ENCODE measurements at regions not wholly inside any gene's neighbourhood (a gene's known extent, or its start where the extent isn't known, plus 50 kb on each side); places are given as distances from the start of the nearest gene placed in this dataset.

- no peaks in the 10 kb centered on the region for H3K36me3 ChIP-seq
- H3K27ac ChIP-seq, result no peak overlapping the region
- DNase-seq, result no peak
- TF ChIP-seq, protein P1, sequence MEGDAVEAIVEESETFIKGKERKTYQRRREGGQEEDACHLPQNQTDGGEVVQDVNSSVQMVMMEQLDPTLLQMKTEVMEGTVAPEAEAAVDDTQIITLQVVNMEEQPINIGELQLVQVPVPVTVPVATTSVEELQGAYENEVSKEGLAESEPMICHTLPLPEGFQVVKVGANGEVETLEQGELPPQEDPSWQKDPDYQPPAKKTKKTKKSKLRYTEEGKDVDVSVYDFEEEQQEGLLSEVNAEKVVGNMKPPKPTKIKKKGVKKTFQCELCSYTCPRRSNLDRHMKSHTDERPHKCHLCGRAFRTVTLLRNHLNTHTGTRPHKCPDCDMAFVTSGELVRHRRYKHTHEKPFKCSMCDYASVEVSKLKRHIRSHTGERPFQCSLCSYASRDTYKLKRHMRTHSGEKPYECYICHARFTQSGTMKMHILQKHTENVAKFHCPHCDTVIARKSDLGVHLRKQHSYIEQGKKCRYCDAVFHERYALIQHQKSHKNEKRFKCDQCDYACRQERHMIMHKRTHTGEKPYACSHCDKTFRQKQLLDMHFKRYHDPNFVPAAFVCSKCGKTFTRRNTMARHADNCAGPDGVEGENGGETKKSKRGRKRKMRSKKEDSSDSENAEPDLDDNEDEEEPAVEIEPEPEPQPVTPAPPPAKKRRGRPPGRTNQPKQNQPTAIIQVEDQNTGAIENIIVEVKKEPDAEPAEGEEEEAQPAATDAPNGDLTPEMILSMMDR (IDR thresholded peaks at IDR 0.05), result no peak
- no peaks in the 10 kb centered on the region for H3K4me1 ChIP-seq
- intact Hi-C loops (cut with DNase I; ENCODE audit: low total_unique reads), result no loop called here
- H3K4me3 ChIP-seq, result no peak overlapping the region
- no peaks in the 10 kb centered on the region for H3K9me3 ChIP-seq
- H3K27me3 ChIP-seq, result no peaks in the 10 kb centered on the region
Observed at GRCh38 chr15:85313339-85313738, 67.1 kb upstream of the AKAP13 start.

GRCh38 chr15:85314146-85314545 is 66.3 kb upstream of the AKAP13 start:
- intact Hi-C loops (cut with DNase I; ENCODE audit: low total_unique reads), result no loop called here

GRCh38 chr15:85314633-85315032 is 65.8 kb upstream of the AKAP13 start:
- no peaks in the 10 kb centered on the region for H3K4me1 ChIP-seq
- no peaks in the 10 kb centered on the region for H3K36me3 ChIP-seq
- DNase-seq, result no peak
- intact Hi-C loops (cut with DNase I; ENCODE audit: low total_unique reads), result no loop called here
- no peaks in the 10 kb centered on the region for H3K9me3 ChIP-seq
- H3K4me3 ChIP-seq, result no peak overlapping the region
- no peak overlapping the region for H3K27ac ChIP-seq
- no peaks in the 10 kb centered on the region for H3K27me3 ChIP-seq
- TF ChIP-seq, protein P1 (IDR thresholded peaks at IDR 0.05), result no peak

More at GRCh38 chr15:85314146-85314545, 66.3 kb upstream of the AKAP13 start:
- Histone ChIP-seq H3K36me3 (no peaks in the 10 kb centered on the region), H3K4me3 (no peak overlapping the region), H3K9me3 (no peaks in the 10 kb centered on the region), H3K27ac (no peak overlapping the region), H3K27me3 (no peaks in the 10 kb centered on the region), H3K4me1 (no peaks in the 10 kb centered on the region)
- TF ChIP-seq, protein P1 (IDR thresholded peaks at IDR 0.05), result no peak
- no peak for DNase-seq

DNA sequence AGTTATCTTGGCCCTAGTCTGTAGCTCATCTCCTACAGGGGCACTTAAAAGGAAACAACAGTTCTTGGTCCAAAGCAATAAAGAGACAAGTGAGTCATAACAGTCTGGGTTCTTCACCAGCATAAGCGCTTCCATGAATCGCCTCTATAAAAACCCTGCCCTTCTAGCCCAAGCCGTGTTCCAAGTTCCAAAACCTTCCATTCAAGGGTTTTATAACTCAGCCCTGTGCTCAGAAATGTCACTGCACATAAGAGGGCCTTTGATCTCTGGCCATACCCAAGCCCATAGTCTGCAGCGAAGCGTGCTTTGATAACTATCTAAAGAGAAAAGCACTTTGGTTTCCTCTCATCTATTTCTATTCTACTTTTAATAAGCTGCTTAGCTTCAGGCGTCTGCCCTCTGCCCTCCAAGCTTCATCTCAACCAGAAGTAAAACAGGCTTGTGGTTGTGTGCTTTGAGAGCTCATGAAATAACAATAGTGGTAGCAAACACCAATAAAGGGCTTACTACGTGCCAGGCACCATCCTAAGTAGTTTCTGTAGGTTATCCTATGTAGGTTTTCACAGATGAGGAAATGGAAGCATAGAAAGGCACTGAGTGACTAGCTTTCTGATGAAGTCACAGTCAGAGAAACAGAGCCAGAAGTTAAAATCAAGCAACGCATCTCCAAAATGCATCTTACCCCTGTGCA is 64.0 kb upstream of the AKAP13 start:
- Histone ChIP-seq H3K27me3 (no peaks in the 10 kb centered on the region), H3K9me3 (no peaks in the 10 kb centered on the region)

DNA sequence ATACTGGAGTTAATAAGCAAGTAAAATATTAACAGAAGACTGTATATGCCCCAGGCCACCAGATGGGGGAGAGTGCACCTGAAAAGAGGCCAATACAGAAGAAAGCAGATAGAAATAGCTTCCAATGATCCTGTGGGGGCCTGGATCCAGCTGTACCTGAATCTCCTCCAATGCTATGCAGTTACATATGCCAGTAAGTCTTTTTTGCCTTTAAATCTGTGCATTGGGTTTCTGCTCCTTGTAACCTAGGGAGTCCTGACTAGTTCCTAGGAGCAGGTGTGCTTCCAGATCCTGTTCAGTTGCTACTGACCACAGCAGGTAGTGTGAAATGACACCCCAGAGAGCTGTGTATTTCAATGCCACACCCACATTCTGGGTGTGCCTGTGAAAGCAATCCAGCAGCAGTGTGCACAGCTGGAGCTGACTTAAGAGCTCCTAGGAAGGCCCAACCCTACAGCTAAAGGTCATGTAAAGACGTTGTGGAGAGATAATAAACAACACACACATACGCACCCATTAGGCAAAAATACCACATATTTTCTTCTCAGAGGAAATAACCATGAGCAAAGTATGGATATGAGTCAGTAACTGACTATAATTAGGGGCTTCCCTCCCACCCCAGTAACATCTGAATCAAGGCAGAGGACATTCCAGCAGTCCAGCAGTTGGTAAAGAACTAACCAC is 62.2 kb upstream of the AKAP13 start:
- Histone ChIP-seq H3K4me1 (no peaks in the 10 kb centered on the region), H3K4me3 (no peak overlapping the region), H3K9me3 (no peaks in the 10 kb centered on the region), H3K36me3 (no peaks in the 10 kb centered on the region), H3K27me3 (no peaks in the 10 kb centered on the region), H3K27ac (no peak overlapping the region)
- TF ChIP-seq, protein P1 (IDR thresholded peaks at IDR 0.05), result no peak
- DNase-seq, result no peak
- intact Hi-C loops (cut with DNase I; ENCODE audit: low total_unique reads), result no loop called here

More for the DNA sequence above, 64.0 kb upstream of the AKAP13 start:
- TF ChIP-seq, protein P1 (IDR thresholded peaks at IDR 0.05), result no peak
- no peak for DNase-seq
- intact Hi-C loops (cut with DNase I; ENCODE audit: low total_unique reads), result no loop called here
- Histone ChIP-seq H3K36me3 (no peaks in the 10 kb centered on the region), H3K4me1 (no peaks in the 10 kb centered on the region), H3K4me3 (no peak overlapping the region), H3K27ac (no peak overlapping the region)
